Neural cell (in vitro differentiated cells): ENCODE measurements at regions not wholly inside any gene's neighbourhood (a gene's known extent, or its start where the extent isn't known, plus 50 kb on each side); places are given as distances from the start of the nearest gene placed in this dataset.

Experiments used
- H2AFZ ChIP-seq: fragments of 200-600, 300-800 bp; sonication (generic), shearing (Covaris generic); 2 replicates; pipeline ENCODE4 v1.6.0; 2014; ENCODE audit warnings: low read depth, mild to moderate bottlenecking, antibody characterized with exemption, low read length, moderate library complexity
- H3F3A ChIP-seq: fragments of 200-600 bp; shearing (Covaris generic); 2 replicates; pipeline ENCODE4 v1.6.1; 2016; ENCODE audit warnings: mild to moderate bottlenecking, moderate library complexity, mixed read lengths, antibody characterized with exemption, low read length; ENCODE audit not compliant: insufficient read depth, poor library complexity, severe bottlenecking
- H3K27ac ChIP-seq: fragments of 200-600, 300-800 bp; sonication (generic), shearing (Covaris generic); 2 replicates; pipeline ENCODE4 v1.5.1; 2014; ENCODE audit warnings: mild to moderate bottlenecking, low read length, moderate library complexity
- H3K27me3 ChIP-seq: fragments of 300-800, 200-600 bp; sonication (generic), shearing (Covaris generic); 2 replicates; pipeline ENCODE4 v1.6.0; 2014; ENCODE audit warnings: mild to moderate bottlenecking, low read depth, low read length, moderate library complexity; ENCODE audit not compliant: insufficient read depth
- H3K36me3 ChIP-seq: fragments of 300-800, 200-600 bp; sonication (generic), shearing (Covaris generic); 2 replicates; pipeline ENCODE4 v1.5.1; 2014; ENCODE audit warnings: mild to moderate bottlenecking, antibody characterized with exemption, low read length, moderate library complexity; ENCODE audit not compliant: insufficient read depth
- H3K4me2 ChIP-seq: fragments of 300-800, 200-600 bp; sonication (generic), shearing (Covaris generic); 2 replicates; pipeline ENCODE4 v1.6.0; 2014; ENCODE audit warnings: mild to moderate bottlenecking, low read length
- H3K4me3 ChIP-seq: fragments of 300-800, 200-600 bp; sonication (generic), shearing (Covaris generic); 2 replicates; pipeline ENCODE4 v1.5.1; 2014; ENCODE audit warnings: mild to moderate bottlenecking, low read length, moderate library complexity
- H3K79me2 ChIP-seq: fragments of 200-600 bp; shearing (Covaris generic); replicated peaks from 2 replicates; pipeline ENCODE4 v1.6.0; 2014; ENCODE audit warnings: mild to moderate bottlenecking, low read length, moderate library complexity; ENCODE audit not compliant: insufficient read depth
- H3K9ac ChIP-seq: fragments of 300-800, 200-600 bp; sonication (generic), shearing (Covaris generic); 2 replicates; pipeline ENCODE4 v1.6.1; 2016; ENCODE audit warnings: mild to moderate bottlenecking, low read length, mixed read lengths
- H3K9me2 ChIP-seq: fragments of 200-600 bp; shearing (Covaris generic); 2 replicates; pipeline ENCODE4 v1.6.1; 2016; ENCODE audit warnings: mild to moderate bottlenecking, low read length, mixed read lengths; ENCODE audit not compliant: insufficient read depth
- H3K9me3 ChIP-seq: fragments of 200-600, 300-800 bp; sonication (generic), shearing (Covaris generic); 2 replicates; pipeline ENCODE4 v1.6.1; 2016; ENCODE audit warnings: mild to moderate bottlenecking, mixed run types, low read length, moderate library complexity, mixed read lengths
- H4K20me1 ChIP-seq: fragments of 200-600 bp; shearing (Covaris generic); 2 replicates; pipeline ENCODE4 v1.6.1; 2016; ENCODE audit warnings: mild to moderate bottlenecking, mixed run types; ENCODE audit not compliant: insufficient read depth
- CTCF ChIP-seq: fragments of 450-650 bp; IDR thresholded peaks from 2 replicates; pipeline ENCODE4 v1.5.1; 2014; ENCODE audit warnings: antibody characterized with exemption, mild to moderate bottlenecking, moderate library complexity; ENCODE audit not compliant: poor library complexity, severe bottlenecking
- EP300 ChIP-seq: fragments of 450-650 bp; conservative IDR thresholded peaks from 2 replicates; pipeline ENCODE4 v1.6.1; 2014; ENCODE audit warnings: antibody characterized with exemption, mild to moderate bottlenecking, moderate library complexity; ENCODE audit not compliant: poor library complexity, severe bottlenecking
- EZH2 ChIP-seq: fragments of 200-600, 300-800 bp; shearing (Covaris generic), sonication (generic); IDR thresholded peaks from 2 replicates; pipeline ENCODE4 v1.6.1; 2014; ENCODE audit warnings: antibody characterized with exemption, low read length, borderline replicate concordance, mild to moderate bottlenecking; ENCODE audit not compliant: insufficient read depth, poor library complexity, severe bottlenecking
- MXI1 ChIP-seq: fragments of 450-650 bp; conservative IDR thresholded peaks from 2 replicates; pipeline ENCODE4 v1.6.1; 2014; ENCODE audit warnings: antibody characterized with exemption, mild to moderate bottlenecking; ENCODE audit not compliant: poor library complexity, severe bottlenecking
- RAD21 ChIP-seq: fragments of 450-650 bp; conservative IDR thresholded peaks from 2 replicates; pipeline ENCODE4 v1.6.1; 2014; ENCODE audit warnings: antibody characterized with exemption, mild to moderate bottlenecking, moderate library complexity
- REST ChIP-seq: IDR thresholded peaks from 2 replicates; pipeline ENCODE4 v1.6.1; 2012; ENCODE audit warnings: borderline replicate concordance
- SMC3 ChIP-seq: fragments of 450-650 bp; conservative IDR thresholded peaks from 2 replicates; pipeline ENCODE4 v1.6.1; 2014; ENCODE audit warnings: antibody characterized with exemption, mild to moderate bottlenecking, moderate library complexity; ENCODE audit not compliant: poor library complexity
- TAF1 ChIP-seq: IDR thresholded peaks from 2 replicates; pipeline ENCODE4 v1.6.1; 2012; ENCODE audit warnings: low read depth

GRCh38 chr6:86331919-86332318, 605.4 kb upstream of the HTR1E start:
- Histone ChIP-seq H3K27ac (no peak overlapping the region), H3K9ac (no peak overlapping the region), H3K4me2 (no peak overlapping the region), H3K9me2 (no peaks in the 10 kb centered on the region), H3K36me3 (no peaks in the 10 kb centered on the region), H3K9me3 (no peaks in the 10 kb centered on the region), H3K27me3 (no peaks in the 10 kb centered on the region), H3K4me3 (no peak overlapping the region), H2AFZ (no peak overlapping the region), H3K79me2 (no peaks in the 10 kb centered on the region), H4K20me1 (no peaks in the 10 kb centered on the region), H3F3A (no peaks in the 10 kb centered on the region)
- TF ChIP-seq EP300 (no peak), RAD21 (no peak), CTCF (no peak), EZH2 (no peak), REST (no peak), MXI1 (no peak), SMC3 (no peak)

- Histone ChIP-seq H3K27ac (no peak overlapping the region), H3K4me2 (no peak overlapping the region), H3K9me2 (no peaks in the 10 kb centered on the region), H4K20me1 (no peaks in the 10 kb centered on the region), H2AFZ (no peak overlapping the region), H3F3A (no peaks in the 10 kb centered on the region), H3K9ac (no peak overlapping the region), H3K36me3 (no peaks in the 10 kb centered on the region), H3K4me3 (no peak overlapping the region), H3K79me2 (no peaks in the 10 kb centered on the region), H3K27me3 (no peaks in the 10 kb centered on the region), H3K9me3 (no peaks in the 10 kb centered on the region)
- TF ChIP-seq EP300 (no peak), TAF1 (no peak), RAD21 (no peak), EZH2 (no peak), SMC3 (no peak), REST (no peak)
Observed at GRCh38 chr6:86331265-86331840, 606.0 kb upstream of the HTR1E start.
